ENCODE measurements at regions not wholly inside any gene's neighbourhood (a gene's known extent, or its start where the extent isn't known, plus 50 kb on each side); places are given as distances from the start of the nearest gene placed in this dataset.

GRCh38 chr1:95370691-95371562 lies 136.9 kb downstream of the RWDD3 start:
- no peak for DNase-seq (ENCODE audit: low spot score)

DNA sequence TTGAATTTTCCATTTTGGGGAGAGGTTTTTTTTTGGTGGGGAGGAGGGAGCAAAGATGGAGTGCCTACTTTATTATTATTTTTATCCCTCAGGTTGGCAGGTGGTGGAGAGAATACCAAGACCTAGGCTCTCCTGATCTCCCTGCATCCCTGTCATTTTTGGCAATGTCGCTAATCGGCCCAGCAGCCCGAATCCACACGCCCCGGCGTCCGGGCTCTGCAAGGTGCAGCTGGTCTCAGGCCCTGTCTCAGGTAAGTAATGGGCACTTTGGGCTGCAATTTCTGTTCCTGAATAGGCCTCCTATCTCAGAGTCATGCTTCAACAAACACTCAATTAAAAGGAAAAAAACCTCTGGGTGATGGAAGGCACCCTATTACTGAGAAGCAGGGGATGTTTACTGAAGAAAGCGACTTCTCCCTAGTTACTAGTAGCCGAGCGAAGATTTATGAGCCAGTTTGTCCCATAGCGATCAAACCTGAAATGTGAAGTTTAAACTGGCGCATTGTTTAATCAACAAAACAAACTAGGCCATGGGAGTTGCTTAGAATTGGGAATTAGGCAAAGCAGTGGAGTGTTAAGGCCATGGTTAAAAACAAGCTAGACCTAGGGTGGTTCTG lies 137.8 kb downstream of the RWDD3 start:
- DNase-seq (ENCODE audit: low spot score), result no peak

GRCh38 chr1:95375174-95375573 lies 141.2 kb downstream of the RWDD3 start:
- no peak for DNase-seq (ENCODE audit: low spot score)

DNA sequence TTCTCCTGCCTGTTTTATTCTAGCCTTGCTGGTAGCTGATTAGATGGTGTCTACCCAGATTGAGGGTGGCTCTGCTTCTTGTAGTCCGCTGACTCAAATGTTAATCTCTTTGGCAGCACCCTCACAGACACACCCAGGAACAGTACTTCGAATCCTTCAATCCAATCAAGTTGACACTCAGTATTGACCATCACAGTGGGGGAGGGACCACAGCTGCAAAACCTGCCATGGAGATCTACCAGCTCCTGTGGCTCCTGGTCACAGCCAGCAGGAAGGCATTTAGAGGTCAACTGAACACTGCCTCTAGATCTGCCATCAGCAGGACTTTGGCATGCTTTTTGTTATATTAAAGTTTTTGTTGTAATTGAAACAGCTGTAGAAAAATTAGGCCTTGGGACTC lies 146.9 kb downstream of the RWDD3 start:
- DNase-seq (ENCODE audit: low spot score), result no peak

GRCh38 chr1:95382000-95382786 lies 148.2 kb downstream of the RWDD3 start:
- no peak for DNase-seq (ENCODE audit: low spot score)

DNA sequence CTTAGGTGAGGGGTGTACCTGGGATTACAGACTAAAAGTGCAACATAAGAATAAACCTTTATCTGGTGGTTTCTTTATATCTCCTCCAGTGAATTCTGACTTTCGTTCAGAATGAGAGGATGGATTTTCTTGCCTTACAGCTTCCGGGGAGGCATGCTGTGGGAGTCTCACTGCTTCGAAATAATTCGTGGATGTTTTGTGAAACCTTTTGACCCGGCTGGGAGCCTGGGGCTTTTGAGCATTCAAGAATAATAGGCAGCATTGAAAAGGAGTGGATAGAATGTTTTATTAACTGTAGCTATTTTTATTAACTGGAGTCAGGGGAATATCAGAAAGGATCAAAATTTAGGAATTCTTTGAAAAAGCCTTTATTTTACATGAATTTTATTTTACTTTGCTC lies 149.1 kb downstream of the RWDD3 start:
- DNase-seq (ENCODE audit: low spot score), result no peak

DNA sequence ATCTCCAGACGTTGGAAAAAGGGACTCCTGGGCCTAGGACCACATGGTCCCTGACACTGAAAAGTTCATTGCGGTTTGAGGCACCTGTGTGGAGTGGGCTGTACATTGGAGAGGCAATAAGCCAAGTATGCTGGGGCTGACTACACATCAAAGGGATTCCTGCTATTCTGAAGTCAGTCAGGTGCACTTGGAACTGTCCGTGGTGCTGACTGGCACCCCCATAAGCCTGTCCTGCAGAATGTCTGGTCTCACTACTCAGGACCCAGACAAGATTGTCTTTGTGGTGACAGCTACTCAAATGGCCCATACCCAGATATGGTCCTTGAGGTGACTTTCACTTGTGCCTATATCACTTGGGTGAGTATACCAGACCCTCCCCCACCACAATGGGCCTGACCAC lies 150.6 kb downstream of the RWDD3 start:
- no peak for DNase-seq (ENCODE audit: low spot score)

- no peak for DNase-seq (ENCODE audit: low spot score)
Observed at GRCh38 chr1:95386371-95386770, 152.4 kb downstream of the RWDD3 start.

DNA sequence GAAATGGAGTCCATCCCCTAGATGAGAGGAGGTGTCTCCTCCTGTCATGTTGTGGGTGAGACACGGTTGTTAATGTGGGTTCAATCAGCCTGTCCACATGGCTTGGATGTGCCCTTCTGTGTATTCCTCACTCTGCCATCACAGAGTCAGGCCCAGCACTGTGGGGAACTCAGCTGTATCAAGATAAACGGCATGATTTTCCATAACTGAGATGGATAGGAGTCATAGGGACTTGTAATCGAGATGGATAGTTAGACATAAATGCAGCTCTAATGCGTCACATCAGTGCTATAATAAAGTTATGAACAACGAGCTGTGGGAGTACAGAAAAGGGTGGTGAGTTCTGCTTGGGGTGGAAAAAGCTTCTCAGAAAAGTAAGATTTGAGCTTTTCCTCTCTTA lies 152.9 kb downstream of the RWDD3 start:
- no peak for DNase-seq (ENCODE audit: low spot score)

GRCh38 chr1:95388031-95388430 lies 154.0 kb downstream of the RWDD3 start:
- no peak for DNase-seq (ENCODE audit: low spot score)

- DNase-seq (ENCODE audit: low spot score), result no peak
Observed at GRCh38 chr1:95393434-95393833, 159.4 kb downstream of the RWDD3 start.

DNA sequence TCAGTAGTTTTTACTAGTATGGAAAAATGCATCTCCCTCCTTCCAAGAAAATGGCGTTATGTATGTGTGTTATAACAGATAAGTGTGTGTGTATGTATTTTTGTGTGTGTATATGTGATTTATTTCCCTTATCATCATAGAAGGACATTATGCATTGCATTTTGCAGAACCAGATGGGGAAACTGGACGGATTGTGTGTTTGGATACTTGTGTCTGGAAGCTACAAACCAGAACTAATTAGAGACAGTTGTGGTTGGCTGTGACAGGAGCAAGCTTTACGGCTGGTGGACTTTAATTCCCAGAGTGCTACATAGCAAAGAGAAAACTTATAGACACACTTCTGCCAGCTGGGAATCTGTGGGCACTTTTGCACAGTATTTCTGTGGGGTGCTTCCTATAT lies 162.5 kb downstream of the RWDD3 start:
- DNase-seq (ENCODE audit: low spot score), result no peak

- no peak for DNase-seq (ENCODE audit: low spot score)
Observed at GRCh38 chr1:95402780-95403179, 168.8 kb downstream of the RWDD3 start.

DNA sequence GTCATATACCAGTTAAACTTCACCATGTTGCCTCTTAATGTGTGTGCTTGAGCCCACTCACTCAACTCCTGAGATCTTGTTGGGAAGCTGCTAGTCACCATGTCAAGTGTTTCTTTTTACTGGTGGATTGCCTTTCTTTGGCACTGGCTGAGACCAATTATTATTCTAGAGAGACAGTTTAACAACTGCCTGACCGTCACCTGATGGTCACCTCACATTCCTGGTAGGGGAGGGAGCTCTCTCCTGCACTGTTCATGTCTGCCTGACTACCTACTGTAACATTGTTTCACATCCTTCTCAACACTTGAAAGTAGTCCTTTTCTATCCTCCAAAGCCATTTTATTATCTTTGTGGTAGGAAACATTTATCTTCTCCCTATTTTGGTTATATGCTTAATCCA lies 172.3 kb downstream of the RWDD3 start:
- no peak for DNase-seq (ENCODE audit: low spot score)

- no peak for DNase-seq (ENCODE audit: low spot score)
Observed at GRCh38 chr1:95407131-95407885, 173.3 kb downstream of the RWDD3 start.

GRCh38 chr1:95407886-95408291 lies 173.9 kb downstream of the RWDD3 start:
- no peak for DNase-seq (ENCODE audit: low spot score)

GRCh38 chr1:95408507-95409136 lies 174.6 kb downstream of the RWDD3 start:
- DNase-seq (ENCODE audit: low spot score), result no peak

- DNase-seq (ENCODE audit: low spot score), result no peak
Observed at GRCh38 chr1:95409276-95409675, 175.3 kb downstream of the RWDD3 start.

GRCh38 chr1:95409901-95410300 lies 175.9 kb downstream of the RWDD3 start:
- no peak for DNase-seq (ENCODE audit: low spot score)

DNA sequence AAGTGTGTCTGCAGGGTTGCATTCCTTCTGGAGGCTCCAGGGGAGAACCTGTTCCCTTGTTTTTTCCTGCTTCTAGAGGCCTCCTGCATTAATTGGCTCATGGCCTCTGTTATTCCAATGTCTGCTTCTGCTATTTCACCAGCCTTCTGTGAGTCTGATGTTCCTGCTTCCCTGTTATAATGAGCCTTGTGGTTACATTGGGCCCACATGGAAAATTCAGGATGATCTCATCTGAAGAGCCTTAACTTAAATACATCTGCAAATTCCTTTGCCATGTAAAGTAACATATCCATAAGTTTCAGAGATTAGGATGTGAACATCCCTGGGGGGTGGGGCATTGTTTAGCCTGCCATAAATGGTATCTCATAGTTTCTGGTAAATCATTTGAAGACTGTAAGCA lies 181.1 kb downstream of the RWDD3 start:
- no peak for DNase-seq (ENCODE audit: low spot score)

GRCh38 chr1:95426772-95427171 lies 192.8 kb downstream of the RWDD3 start:
- DNase-seq (ENCODE audit: low spot score), result no peak

GRCh38 chr1:95427525-95427924 lies 193.5 kb downstream of the RWDD3 start:
- DNase-seq (ENCODE audit: low spot score), result no peak

Measured in GM03348 (cell line).